ENCODE measurements at regions not wholly inside any gene's neighbourhood (a gene's known extent, or its start where the extent isn't known, plus 50 kb on each side); places are given as distances from the start of the nearest gene placed in this dataset.
"Not testable (repeated sequence)": the region's sequence is repeated elsewhere in the genome, so short reads cannot be mapped to it uniquely, and the experiment has no call there.

- no peak for DNase-seq (ENCODE audit: low spot score)
Measured at GRCh38 chr2:102871707-102872106, 109.9 kb downstream of the TMEM182 start.

DNA sequence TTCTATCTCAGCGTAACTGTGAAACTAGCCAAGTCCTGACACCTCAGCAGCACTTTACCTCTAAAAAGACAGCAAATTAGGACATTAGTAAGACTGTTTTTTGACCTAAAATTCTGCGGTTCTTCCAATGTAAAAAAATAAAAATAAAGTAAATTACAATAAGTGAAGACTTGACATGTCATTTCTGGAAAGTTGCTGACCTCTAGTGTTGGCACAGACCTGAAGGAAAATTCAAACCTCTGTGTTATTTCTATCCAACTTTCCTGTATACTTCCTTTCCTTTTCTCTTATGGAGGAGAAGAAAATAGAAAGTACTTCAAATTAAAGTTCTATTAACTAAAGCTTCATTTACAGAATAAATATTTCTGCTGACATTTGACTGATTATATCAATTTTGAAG is 110.6 kb downstream of the TMEM182 start:
- DNase-seq (ENCODE audit: low spot score) = no peak

GRCh38 chr2:102879513-102879912 is 117.7 kb downstream of the TMEM182 start:
- DNase-seq (ENCODE audit: low spot score) = not testable (repeated sequence)

DNA sequence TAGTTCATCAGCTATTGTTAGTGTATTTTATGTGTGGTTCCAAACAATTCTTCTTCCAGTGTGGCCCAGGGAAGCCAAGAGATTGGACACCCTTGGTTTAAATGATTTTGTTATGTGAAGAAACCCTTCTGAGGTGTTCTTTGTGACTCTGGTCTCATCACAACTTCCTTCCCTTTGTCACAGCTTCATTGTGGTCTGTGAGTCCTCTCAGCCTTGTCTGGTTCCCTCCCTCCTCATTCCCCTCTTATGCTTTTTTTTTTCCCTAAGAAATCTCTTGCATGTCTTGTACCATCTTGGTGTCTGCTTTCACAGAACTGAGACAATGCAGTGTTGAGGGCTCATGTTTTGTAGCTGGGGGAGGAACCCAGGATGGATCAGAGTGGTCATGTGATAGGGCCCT is 118.9 kb downstream of the TMEM182 start:
- DNase-seq (ENCODE audit: low spot score) = no peak

GRCh38 chr2:102886216-102886893 is 124.5 kb downstream of the TMEM182 start:
- no peak for DNase-seq (ENCODE audit: low spot score)

DNA sequence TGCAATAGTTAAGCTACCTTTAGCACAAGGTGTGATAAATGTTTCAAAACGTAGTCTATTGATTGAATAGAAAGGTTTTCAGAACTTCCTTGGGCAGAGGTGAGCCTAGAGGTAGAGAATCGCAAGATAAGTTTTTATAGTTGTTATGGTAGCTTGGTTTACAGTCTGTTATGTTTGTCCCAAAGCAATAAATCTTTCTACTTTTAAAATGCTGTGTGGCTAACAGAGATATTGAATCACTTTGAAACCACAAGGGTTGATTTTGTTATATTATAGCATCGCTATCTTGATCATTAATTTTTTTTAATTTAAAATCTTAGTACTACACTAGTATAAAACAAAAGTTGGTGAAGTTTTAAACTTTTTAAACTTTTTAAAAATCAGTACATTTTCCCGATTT is 126.7 kb downstream of the TMEM182 start:
- no peak for DNase-seq (ENCODE audit: low spot score)

DNA sequence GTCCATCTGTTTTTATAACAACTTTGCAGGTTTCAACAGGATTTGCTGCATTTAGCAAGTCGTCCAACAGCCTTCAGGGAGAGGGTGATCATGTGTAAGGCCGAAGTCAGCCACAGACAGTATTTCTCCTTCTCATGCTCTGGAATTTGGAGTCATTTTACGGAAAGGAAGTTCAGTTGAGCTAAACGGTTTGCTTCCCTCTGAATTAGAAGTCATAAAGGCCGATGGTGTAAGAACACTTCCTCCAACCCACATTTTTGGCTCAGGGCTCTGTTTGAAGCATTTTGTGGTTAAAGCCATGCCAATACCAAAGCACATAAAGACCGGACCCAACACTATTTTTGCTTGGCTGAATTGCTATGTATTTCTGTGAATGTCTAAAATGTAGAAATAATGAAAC is 129.5 kb downstream of the TMEM182 start:
- DNase-seq (ENCODE audit: low spot score) = no peak

DNA sequence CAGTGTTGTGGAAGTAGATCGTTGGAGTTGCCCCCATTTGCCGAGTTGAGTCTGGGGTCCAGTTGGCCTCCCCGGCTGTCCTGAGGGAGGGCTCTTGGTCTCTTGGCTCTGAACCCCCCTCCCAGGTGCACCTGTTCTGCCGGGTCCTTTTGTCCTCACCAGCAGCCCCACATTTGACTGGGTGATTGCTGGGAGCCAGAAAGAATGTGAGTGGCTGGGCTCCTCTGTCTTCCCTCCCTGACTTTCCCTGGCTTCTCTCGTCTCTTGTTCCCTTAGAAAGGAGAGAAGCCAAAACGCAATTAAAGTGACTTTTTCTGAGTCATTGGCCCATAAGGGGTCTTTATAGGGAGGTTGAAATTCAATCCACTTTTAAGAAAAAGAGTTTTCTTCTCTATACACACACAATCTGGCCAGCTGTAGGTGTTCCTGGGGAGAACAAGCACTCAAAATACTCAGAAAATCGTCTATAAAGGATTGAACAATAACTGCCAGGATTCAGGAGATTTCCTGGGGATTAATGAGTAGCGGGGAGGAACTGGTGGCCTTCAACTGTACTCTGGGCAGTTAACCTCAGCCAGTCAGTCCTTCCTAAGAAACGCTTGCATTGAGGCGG is 131.0 kb downstream of the TMEM182 start:
- DNase-seq (ENCODE audit: low spot score) = no peak

- no peak for DNase-seq (ENCODE audit: low spot score)
Measured at GRCh38 chr2:102893870-102894269, 132.0 kb downstream of the TMEM182 start.

DNA sequence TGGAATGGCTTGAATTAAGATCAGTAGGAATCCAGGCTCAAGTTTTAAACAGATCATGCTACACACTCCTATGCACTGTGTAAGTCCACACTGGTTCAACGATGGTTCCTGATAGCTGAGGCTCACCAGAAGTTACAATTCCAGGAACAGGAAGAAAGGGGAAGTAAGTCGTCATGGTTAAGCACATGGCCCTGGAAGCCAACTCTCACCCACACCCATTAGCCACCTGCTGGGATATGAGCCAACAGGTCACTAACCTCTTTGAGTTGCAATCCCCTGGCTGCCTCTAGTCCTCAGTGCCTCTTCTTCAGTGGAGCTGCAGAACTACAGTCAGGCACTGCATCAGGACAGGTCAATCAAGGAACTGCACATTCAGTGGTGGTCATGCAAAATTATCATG is 133.5 kb downstream of the TMEM182 start:
- no peak for DNase-seq (ENCODE audit: low spot score)

DNA sequence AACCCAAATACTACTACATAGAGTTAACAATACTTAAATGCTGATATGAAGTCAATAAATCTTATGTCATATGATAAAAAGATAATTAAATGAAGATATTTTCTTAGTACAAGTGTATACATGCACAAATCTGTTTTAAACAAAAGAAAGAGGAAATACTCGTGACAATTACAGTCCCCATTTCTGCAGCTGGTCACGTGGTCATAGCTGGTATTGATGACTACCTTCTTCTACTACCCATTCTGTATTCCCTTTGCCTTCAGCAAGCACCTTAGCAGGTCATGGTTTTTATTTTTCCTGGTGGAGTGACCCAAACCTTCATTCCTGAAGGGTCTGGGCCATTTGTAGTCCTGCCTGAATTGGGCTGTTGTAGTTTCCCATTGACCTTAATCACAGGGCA is 147.4 kb downstream of the TMEM182 start:
- DNase-seq (ENCODE audit: low spot score) = not testable (repeated sequence)

DNA sequence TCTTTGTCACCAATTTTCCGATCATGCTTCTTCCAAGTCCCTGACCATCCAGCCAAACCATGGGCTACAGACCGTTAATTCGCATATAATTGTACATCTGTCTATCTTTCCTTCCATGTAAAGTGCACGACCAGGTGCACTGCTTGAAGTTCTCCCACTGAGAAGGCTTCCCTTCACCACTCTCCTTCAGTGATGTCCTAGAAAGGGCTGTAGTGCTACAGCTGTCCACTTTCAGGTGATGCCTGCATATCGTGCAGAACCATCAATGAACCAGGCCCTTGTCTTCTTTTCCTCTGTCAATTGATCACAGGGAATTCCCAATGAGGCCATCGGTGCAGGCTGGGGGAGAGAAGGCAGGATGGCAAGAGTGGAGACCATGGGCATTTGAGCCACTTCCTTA is 148.9 kb downstream of the TMEM182 start:
- DNase-seq (ENCODE audit: low spot score) = no peak

DNA sequence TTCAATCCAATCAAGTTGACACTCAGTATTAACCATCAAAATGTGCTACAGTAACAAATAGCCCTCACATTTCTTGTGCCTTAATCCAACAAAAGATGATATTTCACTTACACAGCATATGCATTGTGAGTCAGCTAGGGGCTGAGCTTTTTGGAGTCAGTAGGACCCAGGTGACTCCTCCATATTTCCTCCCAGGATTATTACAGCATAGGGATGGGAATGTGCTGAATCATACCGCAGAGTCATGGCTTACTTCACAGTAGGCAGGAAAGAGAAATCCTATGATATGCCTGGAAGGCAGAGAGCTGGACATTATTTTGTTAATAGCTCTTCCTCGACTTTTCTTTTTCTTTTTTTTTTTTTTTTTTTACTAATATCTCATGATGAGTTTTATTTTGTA is 153.3 kb downstream of the TMEM182 start:
- no peak for DNase-seq (ENCODE audit: low spot score)

DNA sequence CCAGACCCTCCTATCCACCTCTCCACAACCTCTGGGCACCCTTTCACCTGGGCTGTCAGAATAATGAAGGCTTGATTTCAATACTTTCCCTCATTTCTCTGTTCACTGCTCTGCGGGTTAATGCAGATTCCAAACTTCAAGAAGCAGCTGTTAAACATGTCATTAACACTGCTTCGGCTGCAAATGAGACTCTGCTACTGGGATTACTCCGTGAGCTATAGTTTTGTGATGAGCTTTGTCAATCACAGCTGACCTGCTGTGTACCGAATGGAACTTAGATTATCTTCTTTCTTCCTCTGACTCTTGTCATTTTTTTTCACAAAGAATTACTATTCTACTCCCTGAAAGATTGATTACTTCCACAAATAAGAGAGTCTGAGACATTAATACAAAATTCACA is 160.5 kb downstream of the TMEM182 start:
- no peak for DNase-seq (ENCODE audit: low spot score)

- DNase-seq (ENCODE audit: low spot score) = no peak
Measured at GRCh38 chr2:102925003-102925402, 163.2 kb downstream of the TMEM182 start.

DNA sequence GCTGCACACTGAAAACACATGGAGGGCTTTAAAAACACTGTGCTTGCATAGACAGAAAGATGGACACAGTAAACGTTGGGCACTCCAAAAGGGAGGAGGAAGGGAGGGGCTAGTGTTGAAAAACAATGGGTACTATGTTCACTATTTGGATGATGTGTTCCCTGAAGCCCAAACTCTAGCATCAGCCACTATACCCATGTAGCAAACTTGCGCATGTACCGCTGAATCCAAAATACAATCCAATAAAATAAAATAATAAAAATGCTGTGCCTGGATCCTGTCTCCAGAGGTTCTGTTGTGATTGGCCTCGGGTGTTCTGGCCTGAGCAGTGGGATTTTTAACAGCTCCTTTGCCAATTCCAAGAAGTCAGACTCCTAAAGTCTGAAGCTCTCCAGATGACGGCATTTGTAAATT is 166.0 kb downstream of the TMEM182 start:
- no peak for DNase-seq (ENCODE audit: low spot score)

- no peak for DNase-seq (ENCODE audit: low spot score)
Measured at GRCh38 chr2:102929721-102930120, 167.9 kb downstream of the TMEM182 start.

GRCh38 chr2:102932501-102932900 is 170.7 kb downstream of the TMEM182 start:
- DNase-seq (ENCODE audit: low spot score) = no peak

GRCh38 chr2:102939207-102939606 is 177.4 kb downstream of the TMEM182 start:
- DNase-seq (ENCODE audit: low spot score) = no peak

GRCh38 chr2:102940684-102941083 is 178.9 kb downstream of the TMEM182 start:
- no peak for DNase-seq (ENCODE audit: low spot score)

DNA sequence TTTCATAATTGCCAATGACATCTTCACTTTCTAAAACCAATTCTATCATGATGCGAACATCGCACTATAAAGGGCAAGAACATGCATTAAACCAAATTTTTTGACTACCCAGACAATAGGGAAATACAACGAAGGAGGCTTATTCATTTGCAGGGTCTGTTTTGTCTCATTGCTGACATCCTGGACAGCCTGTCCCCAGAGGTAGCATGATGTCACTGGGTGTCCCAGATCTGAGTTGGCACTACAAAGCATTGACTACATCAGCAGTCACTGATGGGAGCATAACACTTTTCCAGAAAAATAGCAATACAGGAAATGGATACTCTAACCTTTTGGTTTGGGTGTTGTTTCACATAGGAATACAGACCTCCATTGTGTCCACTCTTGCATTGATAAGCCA is 180.3 kb downstream of the TMEM182 start:
- no peak for DNase-seq (ENCODE audit: low spot score)

DNA sequence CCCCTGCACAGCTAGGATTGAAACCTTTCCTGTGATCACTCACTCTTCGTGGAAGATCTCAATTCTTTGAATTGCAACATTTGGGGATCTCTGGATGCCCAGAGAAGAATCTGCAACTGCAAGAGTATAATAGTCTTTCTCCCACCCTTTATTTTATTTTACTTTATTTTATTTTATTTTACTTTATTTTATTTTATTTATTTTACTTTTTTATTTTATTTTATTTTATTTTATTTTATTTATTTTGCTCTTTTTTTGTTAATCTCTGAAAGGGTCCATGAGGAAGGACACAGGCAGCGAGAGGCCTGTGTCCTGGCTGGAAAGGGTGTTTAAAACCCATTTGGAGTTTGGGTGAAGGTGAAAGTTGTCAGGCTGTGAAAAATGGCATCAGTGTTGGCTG is 181.4 kb downstream of the TMEM182 start:
- DNase-seq (ENCODE audit: low spot score) = no peak

GRCh38 chr2:102950371-102950946 is 188.6 kb downstream of the TMEM182 start:
- no peak for DNase-seq (ENCODE audit: low spot score)

DNA sequence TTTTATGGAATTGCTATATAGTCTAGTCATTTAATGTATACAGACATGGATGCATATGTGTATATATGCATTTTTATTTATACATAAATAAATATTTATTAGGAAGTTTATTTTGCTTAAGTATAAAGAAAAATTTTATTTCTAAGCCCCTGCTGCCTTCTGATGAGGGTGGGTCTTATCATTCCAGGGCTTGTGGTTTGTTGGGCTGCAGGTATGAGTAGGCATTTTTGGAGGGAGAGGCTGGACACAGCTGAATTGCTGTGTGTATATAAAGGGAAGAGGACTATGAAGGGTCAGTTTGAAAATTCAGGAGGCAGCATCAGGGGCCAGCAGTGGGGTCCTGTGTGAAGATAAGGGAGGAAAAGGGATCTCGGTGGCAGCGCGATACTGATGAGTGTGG is 189.4 kb downstream of the TMEM182 start:
- DNase-seq (ENCODE audit: low spot score) = no peak
